HepG2 (cell line): ENCODE measurements at regions not wholly inside any gene's neighbourhood (a gene's known extent, or its start where the extent isn't known, plus 50 kb on each side); places are given as distances from the start of the nearest gene placed in this dataset.

Experiments used
- AKNA ChIP-seq: sonication (generic); formaldehyde crosslinking; IDR thresholded peaks from 2 replicates; pipeline ENCODE4 v1.4.0; 2020; ENCODE audit warnings: missing genetic modification reagents, borderline replicate concordance
- ATF1 ChIP-seq: IDR thresholded peaks from 2 replicates; pipeline ENCODE4 v1.6.1; 2016; ENCODE audit warnings: mild to moderate bottlenecking, control low read depth
- BRD4 ChIP-seq: sonication (generic); formaldehyde crosslinking; IDR thresholded peaks from 2 replicates; pipeline ENCODE4 v1.4.0; 2020; ENCODE audit warnings: missing genetic modification reagents
- DZIP1 ChIP-seq: sonication (generic); formaldehyde crosslinking; IDR thresholded peaks from 2 replicates; pipeline ENCODE4 v1.5.0; 2020; ENCODE audit warnings: mild to moderate bottlenecking, missing genetic modification reagents
- EED ChIP-seq: sonication (generic); formaldehyde crosslinking; IDR thresholded peaks from 2 replicates; pipeline ENCODE4 v1.5.0; 2020; ENCODE audit warnings: mild to moderate bottlenecking, missing genetic modification reagents
- KAT8 ChIP-seq: IDR thresholded peaks from 2 replicates; pipeline ENCODE4 v1.6.1; 2016; ENCODE audit warnings: missing genetic modification reagents, missing compliant biosample characterization
- MAFG ChIP-seq: sonication (generic); formaldehyde crosslinking; IDR thresholded peaks from 2 replicates; pipeline ENCODE4 v1.5.1; 2020; ENCODE audit warnings: mild to moderate bottlenecking, missing genetic modification reagents
- NBN ChIP-seq: fragments of 450-650 bp; conservative IDR thresholded peaks from 2 replicates; pipeline ENCODE4 v1.6.1; 2017
- RAD51 ChIP-seq: fragments of 450-650 bp; IDR thresholded peaks from 2 replicates; pipeline ENCODE4 v1.6.1; 2016; ENCODE audit warnings: borderline replicate concordance
- SMARCC2 ChIP-seq: fragments of 450-650 bp; IDR thresholded peaks from 2 replicates; pipeline ENCODE4 v1.6.1; 2017; ENCODE audit warnings: antibody characterized with exemption, mild to moderate bottlenecking
- ZFP91 ChIP-seq: sonication (generic); formaldehyde crosslinking; IDR thresholded peaks from 2 replicates; pipeline ENCODE4 v1.9.0; 2022; ENCODE audit warnings: missing genetic modification reagents, mild to moderate bottlenecking, borderline replicate concordance
- ZFYVE20 ChIP-seq: sonication (generic); formaldehyde crosslinking; IDR thresholded peaks from 2 replicates; pipeline ENCODE4 v1.8.0; 2023; ENCODE audit warnings: low read depth, mild to moderate bottlenecking, moderate library complexity, missing genetic modification reagents, borderline replicate concordance
- ZNF260 ChIP-seq: sonication (generic); formaldehyde crosslinking; IDR thresholded peaks from 2 replicates; pipeline ENCODE4 v1.4.0; 2020; ENCODE audit warnings: missing genetic modification reagents, low read depth, mild to moderate bottlenecking, borderline replicate concordance
- ZNF34 ChIP-seq: sonication (generic); formaldehyde crosslinking; IDR thresholded peaks from 2 replicates; pipeline ENCODE4 v1.4.0; 2020; ENCODE audit warnings: mild to moderate bottlenecking, missing genetic modification reagents, borderline replicate concordance
- ZNF350 ChIP-seq: sonication (generic); formaldehyde crosslinking; IDR thresholded peaks from 2 replicates; pipeline ENCODE4 v1.4.0; 2020; ENCODE audit warnings: mild to moderate bottlenecking, low read depth, missing genetic modification reagents, borderline replicate concordance
- ZNF720 ChIP-seq: sonication (generic); formaldehyde crosslinking; IDR thresholded peaks from 2 replicates; pipeline ENCODE4 v1.4.0; 2020; ENCODE audit warnings: missing genetic modification reagents
- ZNF784 ChIP-seq: sonication (generic); formaldehyde crosslinking; IDR thresholded peaks from 2 replicates; pipeline ENCODE4 v1.5.1; 2020; ENCODE audit warnings: missing genetic modification reagents, mild to moderate bottlenecking, borderline replicate concordance
- ZNF788 ChIP-seq: sonication (generic); formaldehyde crosslinking; IDR thresholded peaks from 2 replicates; pipeline ENCODE4 v1.5.0; 2020; ENCODE audit warnings: mild to moderate bottlenecking, missing genetic modification reagents, borderline replicate concordance

GRCh38 chr3:42032693-42033349 lies 58.3 kb upstream of the TRAK1 start (continued):
- no peak; the same call in 1 of the 2 replicates for TF ChIP-seq ZNF784 (CRISPR knock-in tag)
- TF ChIP-seq AKNA (CRISPR knock-in tag): no peak
- no peak for TF ChIP-seq ZNF720 (CRISPR knock-in tag)
- 0 out of 2 replicates have a peak, but pooled peaks have one; percentile 19 for TF ChIP-seq ATF1 (CRISPR knock-in tag)
- TF ChIP-seq MAFG (CRISPR knock-in tag): no peak
- no peak for TF ChIP-seq ZFYVE20 (CRISPR knock-in tag)
- TF ChIP-seq BRD4 (CRISPR knock-in tag): no peak
- peak; percentile 74 for TF ChIP-seq KAT8 (CRISPR knock-in tag)
- peak; percentile 45; the same call in 1 of the 2 replicates for TF ChIP-seq ZFP91 (CRISPR knock-in tag)
- TF ChIP-seq NBN: no peak
- TF ChIP-seq SMARCC2: no peak
- peak; percentile 75 for TF ChIP-seq ZNF350 (CRISPR knock-in tag)
- no peak for TF ChIP-seq DZIP1 (CRISPR knock-in tag)
- no peak for TF ChIP-seq EED (CRISPR knock-in tag)
- TF ChIP-seq ZNF34 (CRISPR knock-in tag): no peak
- no peak for TF ChIP-seq ZNF260 (CRISPR knock-in tag)
- no peak for TF ChIP-seq RAD51
- TF ChIP-seq ZNF788 (CRISPR knock-in tag): peak; percentile 81; the same call in 1 of the 2 replicates
